ES-I3 (cell line): ENCODE measurements at regions not wholly inside any gene's neighbourhood (a gene's known extent, or its start where the extent isn't known, plus 50 kb on each side); places are given as distances from the start of the nearest gene placed in this dataset.

Experiments used
- H3K36me3 ChIP-seq: 2 replicates; pipeline ENCODE4 v1.6.1; 2013; ENCODE audit warnings: mild to moderate bottlenecking, low read length, control low read depth, moderate library complexity; ENCODE audit not compliant: insufficient read depth
- H3K4me1 ChIP-seq: 2 replicates; pipeline ENCODE4 v1.6.1; 2013; ENCODE audit warnings: mild to moderate bottlenecking, control low read depth, low read length; ENCODE audit not compliant: insufficient read depth
- H3K9ac ChIP-seq: 2 replicates; pipeline ENCODE4 v1.6.1; 2013; ENCODE audit warnings: low read depth, mild to moderate bottlenecking, low read length, moderate library complexity
- H3K9me3 ChIP-seq: 2 replicates; pipeline ENCODE4 v1.6.1; 2013; ENCODE audit warnings: mild to moderate bottlenecking, low read length, moderate library complexity; ENCODE audit not compliant: control insufficient read depth, insufficient read depth

DNA sequence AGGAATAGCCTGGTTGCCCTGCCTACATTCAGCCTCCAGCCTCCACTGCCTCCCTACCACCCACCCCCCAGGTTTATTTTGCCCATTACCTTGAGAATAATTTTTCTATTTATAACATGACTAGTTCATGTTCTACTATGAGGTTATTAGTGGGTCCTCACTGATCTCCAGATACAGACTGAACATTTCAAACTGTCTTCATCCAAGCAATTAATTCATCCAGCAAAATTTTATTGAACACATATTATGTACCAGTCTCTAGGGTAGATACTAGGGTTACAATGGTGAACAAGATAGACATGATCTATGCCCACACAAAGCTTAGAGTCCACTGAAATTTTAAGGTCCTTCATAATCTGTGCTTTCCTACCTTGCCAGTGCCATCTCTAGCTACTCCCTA lies 51.6 kb upstream of the FHIP2A start:
- peaks cover 5% of the 10 kb centered on the region; the same call in 1 of the 2 replicates for H3K4me1 ChIP-seq
- H3K9ac ChIP-seq, result no peak overlapping the region
- no peaks in the 10 kb centered on the region for H3K36me3 ChIP-seq
- H3K9me3 ChIP-seq, result no peaks in the 10 kb centered on the region

- Histone ChIP-seq H3K36me3 (no peaks in the 10 kb centered on the region), H3K9me3 (no peaks in the 10 kb centered on the region), H3K9ac (no peak overlapping the region), H3K4me1 (peaks cover 5% of the 10 kb centered on the region; the same call in 1 of the 2 replicates)
Measured at GRCh38 chr10:114771157-114771556, 50.4 kb upstream of the FHIP2A start.

GRCh38 chr10:114771749-114772148 lies 49.8 kb upstream of the FHIP2A start:
- no peaks in the 10 kb centered on the region; the same call in 1 of the 2 replicates for H3K4me1 ChIP-seq
- no peaks in the 10 kb centered on the region for H3K9me3 ChIP-seq
- no peak overlapping the region for H3K9ac ChIP-seq
- H3K36me3 ChIP-seq, result no peaks in the 10 kb centered on the region
